ENCODE measurements at regions not wholly inside any gene's neighbourhood (a gene's known extent, or its start where the extent isn't known, plus 50 kb on each side); places are given as distances from the start of the nearest gene placed in this dataset.

DNA sequence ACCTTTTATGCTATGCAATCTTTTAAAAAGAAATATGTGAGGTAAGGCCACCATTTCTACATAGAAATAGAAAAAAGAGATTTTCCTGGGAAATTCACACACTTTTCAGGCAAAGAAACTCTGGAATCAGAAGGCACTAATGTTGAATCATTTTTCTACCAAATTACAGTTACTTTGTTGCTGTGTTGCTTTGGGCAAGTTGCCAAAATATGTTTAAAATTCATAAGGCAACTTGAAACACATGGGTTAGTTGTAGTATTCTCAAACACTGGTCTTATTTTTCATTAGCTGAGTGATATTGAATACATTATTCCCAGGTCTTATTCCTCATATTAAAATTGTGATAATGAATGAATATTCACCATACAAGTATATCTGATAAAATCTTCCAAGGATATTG is 195.0 kb upstream of the SLITRK1 start:
- Histone ChIP-seq H4K20me1 (replicated peaks; ENCODE audit: insufficient read depth) (no peaks in the 10 kb centered on the region), H2AFZ (no peak overlapping the region), H3F3A (replicated peaks; ENCODE audit: low read depth) (no peaks in the 10 kb centered on the region), H3K4me2 (no peak overlapping the region), H3K79me2 (replicated peaks; ENCODE audit: insufficient read depth) (no peaks in the 10 kb centered on the region), H3K4me3 (no peak overlapping the region), H3K27ac (ENCODE audit: low read depth) (no peak overlapping the region), H3K4me1 (ENCODE audit: insufficient read depth) (peaks cover 6% of the 10 kb centered on the region; the same call in 1 of the 2 replicates), H3K36me3 (ENCODE audit: insufficient read depth) (no peaks in the 10 kb centered on the region), H3K9me2 (ENCODE audit: insufficient read depth) (no peaks in the 10 kb centered on the region), H3K27me3 (ENCODE audit: insufficient read depth) (no peaks in the 10 kb centered on the region)
- TF ChIP-seq EZH2phosphoT487 (IDR thresholded peaks at IDR 0.05; ENCODE audit: unreplicated experiment) (no peak), ZNF114 (CRISPR knock-in tag; IDR thresholded peaks at IDR 0.05) (no peak), STAT1 (IDR thresholded peaks at IDR 0.05; ENCODE audit: unreplicated experiment) (no peak), ZNF331 (CRISPR knock-in tag; IDR thresholded peaks at IDR 0.05; ENCODE audit: low read depth) (no peak), NANOG (IDR thresholded peaks at IDR 0.05; ENCODE audit: borderline replicate concordance) (no peak), CREB1 (CRISPR knock-in tag; IDR thresholded peaks at IDR 0.05; ENCODE audit: low read depth) (no peak), EZH2 (IDR thresholded peaks at IDR 0.05; ENCODE audit: low read depth, unreplicated experiment) (no peak), JUNB (IDR thresholded peaks at IDR 0.05; ENCODE audit: unreplicated experiment) (no peak), POLR2AphosphoS5 (IDR thresholded peaks at IDR 0.05; ENCODE audit: low read depth) (no peak)
- TF ChIP-seq, protein P1, sequence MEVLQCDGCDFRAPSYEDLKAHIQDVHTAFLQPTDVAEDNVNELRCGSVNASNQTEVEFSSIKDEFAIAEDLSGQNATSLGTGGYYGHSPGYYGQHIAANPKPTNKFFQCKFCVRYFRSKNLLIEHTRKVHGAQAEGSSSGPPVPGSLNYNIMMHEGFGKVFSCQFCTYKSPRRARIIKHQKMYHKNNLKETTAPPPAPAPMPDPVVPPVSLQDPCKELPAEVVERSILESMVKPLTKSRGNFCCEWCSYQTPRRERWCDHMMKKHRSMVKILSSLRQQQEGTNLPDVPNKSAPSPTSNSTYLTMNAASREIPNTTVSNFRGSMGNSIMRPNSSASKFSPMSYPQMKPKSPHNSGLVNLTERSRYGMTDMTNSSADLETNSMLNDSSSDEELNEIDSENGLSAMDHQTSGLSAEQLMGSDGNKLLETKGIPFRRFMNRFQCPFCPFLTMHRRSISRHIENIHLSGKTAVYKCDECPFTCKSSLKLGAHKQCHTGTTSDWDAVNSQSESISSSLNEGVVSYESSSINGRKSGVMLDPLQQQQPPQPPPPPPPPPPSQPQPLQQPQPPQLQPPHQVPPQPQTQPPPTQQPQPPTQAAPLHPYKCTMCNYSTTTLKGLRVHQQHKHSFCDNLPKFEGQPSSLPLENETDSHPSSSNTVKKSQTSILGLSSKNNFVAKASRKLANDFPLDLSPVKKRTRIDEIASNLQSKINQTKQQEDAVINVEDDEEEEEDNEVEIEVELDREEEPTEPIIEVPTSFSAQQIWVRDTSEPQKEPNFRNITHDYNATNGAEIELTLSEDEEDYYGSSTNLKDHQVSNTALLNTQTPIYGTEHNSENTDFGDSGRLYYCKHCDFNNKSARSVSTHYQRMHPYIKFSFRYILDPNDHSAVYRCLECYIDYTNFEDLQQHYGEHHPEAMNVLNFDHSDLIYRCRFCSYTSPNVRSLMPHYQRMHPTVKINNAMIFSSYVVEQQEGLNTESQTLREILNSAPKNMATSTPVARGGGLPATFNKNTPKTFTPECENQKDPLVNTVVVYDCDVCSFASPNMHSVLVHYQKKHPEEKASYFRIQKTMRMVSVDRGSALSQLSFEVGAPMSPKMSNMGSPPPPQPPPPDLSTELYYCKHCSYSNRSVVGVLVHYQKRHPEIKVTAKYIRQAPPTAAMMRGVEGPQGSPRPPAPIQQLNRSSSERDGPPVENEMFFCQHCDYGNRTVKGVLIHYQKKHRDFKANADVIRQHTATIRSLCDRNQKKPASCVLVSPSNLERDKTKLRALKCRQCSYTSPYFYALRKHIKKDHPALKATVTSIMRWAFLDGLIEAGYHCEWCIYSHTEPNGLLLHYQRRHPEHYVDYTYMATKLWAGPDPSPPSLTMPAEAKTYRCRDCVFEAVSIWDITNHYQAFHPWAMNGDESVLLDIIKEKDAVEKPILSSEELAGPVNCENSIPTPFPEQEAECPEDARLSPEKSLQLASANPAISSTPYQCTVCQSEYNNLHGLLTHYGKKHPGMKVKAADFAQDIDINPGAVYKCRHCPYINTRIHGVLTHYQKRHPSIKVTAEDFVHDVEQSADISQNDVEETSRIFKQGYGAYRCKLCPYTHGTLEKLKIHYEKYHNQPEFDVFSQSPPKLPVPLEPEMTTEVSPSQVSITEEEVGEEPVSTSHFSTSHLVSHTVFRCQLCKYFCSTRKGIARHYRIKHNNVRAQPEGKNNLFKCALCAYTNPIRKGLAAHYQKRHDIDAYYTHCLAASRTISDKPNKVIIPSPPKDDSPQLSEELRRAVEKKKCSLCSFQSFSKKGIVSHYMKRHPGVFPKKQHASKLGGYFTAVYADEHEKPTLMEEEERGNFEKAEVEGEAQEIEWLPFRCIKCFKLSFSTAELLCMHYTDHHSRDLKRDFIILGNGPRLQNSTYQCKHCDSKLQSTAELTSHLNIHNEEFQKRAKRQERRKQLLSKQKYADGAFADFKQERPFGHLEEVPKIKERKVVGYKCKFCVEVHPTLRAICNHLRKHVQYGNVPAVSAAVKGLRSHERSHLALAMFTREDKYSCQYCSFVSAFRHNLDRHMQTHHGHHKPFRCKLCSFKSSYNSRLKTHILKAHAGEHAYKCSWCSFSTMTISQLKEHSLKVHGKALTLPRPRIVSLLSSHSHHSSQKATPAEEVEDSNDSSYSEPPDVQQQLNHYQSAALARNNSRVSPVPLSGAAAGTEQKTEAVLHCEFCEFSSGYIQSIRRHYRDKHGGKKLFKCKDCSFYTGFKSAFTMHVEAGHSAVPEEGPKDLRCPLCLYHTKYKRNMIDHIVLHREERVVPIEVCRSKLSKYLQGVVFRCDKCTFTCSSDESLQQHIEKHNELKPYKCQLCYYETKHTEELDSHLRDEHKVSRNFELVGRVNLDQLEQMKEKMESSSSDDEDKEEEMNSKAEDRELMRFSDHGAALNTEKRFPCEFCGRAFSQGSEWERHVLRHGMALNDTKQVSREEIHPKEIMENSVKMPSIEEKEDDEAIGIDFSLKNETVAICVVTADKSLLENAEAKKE (CRISPR knock-in tag; IDR thresholded peaks at IDR 0.05): no peak
- TF ChIP-seq, protein P2, sequence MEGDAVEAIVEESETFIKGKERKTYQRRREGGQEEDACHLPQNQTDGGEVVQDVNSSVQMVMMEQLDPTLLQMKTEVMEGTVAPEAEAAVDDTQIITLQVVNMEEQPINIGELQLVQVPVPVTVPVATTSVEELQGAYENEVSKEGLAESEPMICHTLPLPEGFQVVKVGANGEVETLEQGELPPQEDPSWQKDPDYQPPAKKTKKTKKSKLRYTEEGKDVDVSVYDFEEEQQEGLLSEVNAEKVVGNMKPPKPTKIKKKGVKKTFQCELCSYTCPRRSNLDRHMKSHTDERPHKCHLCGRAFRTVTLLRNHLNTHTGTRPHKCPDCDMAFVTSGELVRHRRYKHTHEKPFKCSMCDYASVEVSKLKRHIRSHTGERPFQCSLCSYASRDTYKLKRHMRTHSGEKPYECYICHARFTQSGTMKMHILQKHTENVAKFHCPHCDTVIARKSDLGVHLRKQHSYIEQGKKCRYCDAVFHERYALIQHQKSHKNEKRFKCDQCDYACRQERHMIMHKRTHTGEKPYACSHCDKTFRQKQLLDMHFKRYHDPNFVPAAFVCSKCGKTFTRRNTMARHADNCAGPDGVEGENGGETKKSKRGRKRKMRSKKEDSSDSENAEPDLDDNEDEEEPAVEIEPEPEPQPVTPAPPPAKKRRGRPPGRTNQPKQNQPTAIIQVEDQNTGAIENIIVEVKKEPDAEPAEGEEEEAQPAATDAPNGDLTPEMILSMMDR (conservative IDR thresholded peaks at IDR 0.05; ENCODE audit: low read depth in 2 of 2): no peak
- TF ChIP-seq, protein P3, sequence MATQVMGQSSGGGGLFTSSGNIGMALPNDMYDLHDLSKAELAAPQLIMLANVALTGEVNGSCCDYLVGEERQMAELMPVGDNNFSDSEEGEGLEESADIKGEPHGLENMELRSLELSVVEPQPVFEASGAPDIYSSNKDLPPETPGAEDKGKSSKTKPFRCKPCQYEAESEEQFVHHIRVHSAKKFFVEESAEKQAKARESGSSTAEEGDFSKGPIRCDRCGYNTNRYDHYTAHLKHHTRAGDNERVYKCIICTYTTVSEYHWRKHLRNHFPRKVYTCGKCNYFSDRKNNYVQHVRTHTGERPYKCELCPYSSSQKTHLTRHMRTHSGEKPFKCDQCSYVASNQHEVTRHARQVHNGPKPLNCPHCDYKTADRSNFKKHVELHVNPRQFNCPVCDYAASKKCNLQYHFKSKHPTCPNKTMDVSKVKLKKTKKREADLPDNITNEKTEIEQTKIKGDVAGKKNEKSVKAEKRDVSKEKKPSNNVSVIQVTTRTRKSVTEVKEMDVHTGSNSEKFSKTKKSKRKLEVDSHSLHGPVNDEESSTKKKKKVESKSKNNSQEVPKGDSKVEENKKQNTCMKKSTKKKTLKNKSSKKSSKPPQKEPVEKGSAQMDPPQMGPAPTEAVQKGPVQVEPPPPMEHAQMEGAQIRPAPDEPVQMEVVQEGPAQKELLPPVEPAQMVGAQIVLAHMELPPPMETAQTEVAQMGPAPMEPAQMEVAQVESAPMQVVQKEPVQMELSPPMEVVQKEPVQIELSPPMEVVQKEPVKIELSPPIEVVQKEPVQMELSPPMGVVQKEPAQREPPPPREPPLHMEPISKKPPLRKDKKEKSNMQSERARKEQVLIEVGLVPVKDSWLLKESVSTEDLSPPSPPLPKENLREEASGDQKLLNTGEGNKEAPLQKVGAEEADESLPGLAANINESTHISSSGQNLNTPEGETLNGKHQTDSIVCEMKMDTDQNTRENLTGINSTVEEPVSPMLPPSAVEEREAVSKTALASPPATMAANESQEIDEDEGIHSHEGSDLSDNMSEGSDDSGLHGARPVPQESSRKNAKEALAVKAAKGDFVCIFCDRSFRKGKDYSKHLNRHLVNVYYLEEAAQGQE (IDR thresholded peaks at IDR 0.05; ENCODE audit: unreplicated experiment): no peak
- TF ChIP-seq, protein P4, sequence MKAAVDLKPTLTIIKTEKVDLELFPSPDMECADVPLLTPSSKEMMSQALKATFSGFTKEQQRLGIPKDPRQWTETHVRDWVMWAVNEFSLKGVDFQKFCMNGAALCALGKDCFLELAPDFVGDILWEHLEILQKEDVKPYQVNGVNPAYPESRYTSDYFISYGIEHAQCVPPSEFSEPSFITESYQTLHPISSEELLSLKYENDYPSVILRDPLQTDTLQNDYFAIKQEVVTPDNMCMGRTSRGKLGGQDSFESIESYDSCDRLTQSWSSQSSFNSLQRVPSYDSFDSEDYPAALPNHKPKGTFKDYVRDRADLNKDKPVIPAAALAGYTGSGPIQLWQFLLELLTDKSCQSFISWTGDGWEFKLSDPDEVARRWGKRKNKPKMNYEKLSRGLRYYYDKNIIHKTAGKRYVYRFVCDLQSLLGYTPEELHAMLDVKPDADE (IDR thresholded peaks at IDR 0.05): no peak
- H3K27ac Mint-ChIP-seq: 0 out of 2 replicates have a peak overlapping the region, but pooled peaks have one; percentile 2
- DNase-seq (ENCODE audit: low spot score): no peak
- no peaks in the 10 kb centered on the region for H3K27me3 Mint-ChIP-seq (ENCODE audit: insufficient read depth, low read depth, poor library complexity)
- no peak overlapping the region for H3K4me3 Mint-ChIP-seq
- peaks cover 8% of the 10 kb centered on the region; the same call in 2 of the 3 replicates for H3K4me1 Mint-ChIP-seq
- no peaks in the 10 kb centered on the region for H3K9me3 Mint-ChIP-seq
- no peaks in the 10 kb centered on the region for H3K36me3 Mint-ChIP-seq (ENCODE audit: low read depth)
- no peak for ATAC-seq
